B cell (primary cell): ENCODE measurements at regions not wholly inside any gene's neighbourhood (a gene's known extent, or its start where the extent isn't known, plus 50 kb on each side); places are given as distances from the start of the nearest gene placed in this dataset.

Experiments used
- ATAC-seq: fragments of 200-7000 bp; cut with Tn5 transposase; one replicate; pipeline ENCODE4 v1.10.0; 2021; ENCODE audit warnings: low read depth, mild to moderate bottlenecking, moderate number of reproducible peaks, moderate library complexity
- CTCF ChIA-PET: fragments of 350-600 bp; sonication (Branson Sonifier 250); formaldehyde crosslinking; loops from one replicate; lab custom pipeline; 2021; ENCODE audit warnings: antibody characterized with exemption, inconsistent platforms; lab: Charles Lee
- POLR2A ChIA-PET: fragments of 350-600 bp; sonication (Branson Sonifier 250); formaldehyde crosslinking; loops from one replicate; lab custom pipeline; 2021; ENCODE audit warnings: antibody characterized with exemption; lab: Charles Lee
- DNase-seq: peaks from one replicate; pipeline ENCODE4 v3.0.0; 2013
- H2AFZ ChIP-seq: 2 replicates; pipeline ENCODE4 v1.6.1; 2012; ENCODE audit warnings: mild to moderate bottlenecking, low read depth, low read length; ENCODE audit not compliant: insufficient read depth, poor library complexity, severe bottlenecking
- H3K27ac ChIP-seq, 2 donors: 1 replicate in 1 of 2; 2 replicates in 1 of 2; pipeline ENCODE4 v1.5.1; 2012 to 2013; ENCODE audit warnings: low read length in 2 of 2, mild to moderate bottlenecking in 2 of 2, moderate library complexity in 1 of 2
- H3K27me3 ChIP-seq, 4 experiments: fragments of 200-600 bp in 1 of 4; sonication (generic) in 1 of 4; replicated peaks in 1 of 4; 1 replicate in 2 of 4; 2 replicates in 2 of 4; pipeline versions ENCODE4 v1.6.1 to v1.7.0; 2013 to 2016; ENCODE audit warnings: low read length in 3 of 4, mild to moderate bottlenecking in 2 of 4, mixed read lengths in 1 of 4, moderate library complexity in 1 of 4; ENCODE audit not compliant: insufficient read depth in 4 of 4, control insufficient read depth in 3 of 4; ENCODE audit errors: control extremely low read depth in 1 of 4
- H3K36me3 ChIP-seq, 2 experiments: replicated peaks in 1 of 2; 1 replicate in 1 of 2; 2 replicates in 1 of 2; pipeline versions ENCODE4 v1.6.1 to v1.7.1; 2013; ENCODE audit warnings: low read length in 1 of 2; ENCODE audit not compliant: insufficient read depth in 2 of 2, control insufficient read depth in 1 of 2; ENCODE audit errors: control extremely low read depth in 1 of 2, extremely low read depth in 1 of 2
- H3K4me1 ChIP-seq, 2 donors: fragments of 200-600 bp in 1 of 2; sonication (generic) in 1 of 2; 1 replicate in 1 of 2; 2 replicates in 1 of 2; pipeline versions ENCODE4 v1.5.1 to v1.6.1; 2013 to 2017; ENCODE audit warnings: low read length in 2 of 2; ENCODE audit not compliant: control insufficient read depth in 2 of 2, insufficient read depth in 2 of 2
- H3K4me2 ChIP-seq: replicated peaks from 2 replicates; pipeline ENCODE3; 2012; ENCODE audit warnings: mild to moderate bottlenecking, low read depth, low read length; ENCODE audit not compliant: poor library complexity, severe bottlenecking
- H3K4me3 ChIP-seq, 5 experiments: fragments of 200-600 bp in 1 of 5; sonication (generic) in 1 of 5; 1 replicate in 3 of 5; 2 replicates in 2 of 5; pipeline versions ENCODE4 v1.5.1 to v1.7.0; 2011 to 2016; ENCODE audit warnings: low read length in 4 of 5, mild to moderate bottlenecking in 4 of 5, low read depth in 2 of 5, control low read depth in 1 of 5, moderate library complexity in 1 of 5; ENCODE audit not compliant: insufficient read depth in 1 of 5; ENCODE audit errors: control extremely low read depth in 1 of 5, extremely low read depth in 1 of 5
- H3K79me2 ChIP-seq: fragments of 200-600 bp; sonication (generic); one replicate; pipeline ENCODE4 v1.6.0; 2016; ENCODE audit warnings: low read length; ENCODE audit not compliant: control insufficient read depth, insufficient read depth
- H3K9ac ChIP-seq: fragments of 200-600 bp; sonication (generic); 2 replicates; pipeline ENCODE4 v1.6.1; 2017; ENCODE audit warnings: mild to moderate bottlenecking, low read length, moderate library complexity
- H3K9me3 ChIP-seq, 3 donors: one replicate each; pipeline versions ENCODE4 v1.6.1 to v1.7.1; 2013; ENCODE audit warnings: low read length in 2 of 3; ENCODE audit not compliant: control insufficient read depth in 2 of 3, insufficient read depth in 1 of 3; ENCODE audit errors: control extremely low read depth in 1 of 3
- H4K20me1 ChIP-seq: 2 replicates; pipeline ENCODE4 v1.6.0; 2012; ENCODE audit warnings: mild to moderate bottlenecking, low read length; ENCODE audit not compliant: insufficient read depth, control insufficient read depth, poor library complexity, severe bottlenecking
- H3K27ac Mint-ChIP-seq: one replicate; pipeline ENCODE4 v1.8.0; 2021; ENCODE audit warnings: mixed read lengths
- H3K27me3 Mint-ChIP-seq: one replicate; pipeline ENCODE4 v1.8.0; 2021; ENCODE audit warnings: mixed read lengths
- H3K4me1 Mint-ChIP-seq: one replicate; pipeline ENCODE4 v1.8.0; 2021; ENCODE audit warnings: mixed read lengths
- H3K4me3 Mint-ChIP-seq: one replicate; pipeline ENCODE4 v1.8.0; 2021; ENCODE audit warnings: mixed read lengths
- H3K9me3 Mint-ChIP-seq: one replicate; pipeline ENCODE4 v1.8.0; 2022; ENCODE audit warnings: mixed read lengths; ENCODE audit not compliant: insufficient read depth
- CTCF ChIP-seq: fragments of 200-600 bp; IDR thresholded peaks from one replicate; pipeline ENCODE4 v1.8.0; 2022; ENCODE audit warnings: antibody characterized with exemption, mild to moderate bottlenecking
- EZH2 ChIP-seq: IDR thresholded peaks from 2 replicates; pipeline ENCODE4 v1.6.1; 2012; ENCODE audit warnings: borderline replicate concordance, low read depth, mild to moderate bottlenecking, moderate library complexity, low read length; ENCODE audit not compliant: insufficient read depth, poor library complexity, severe bottlenecking
- whole genome bisulfite sequencing: methylation state at CpG from one replicate; pipeline ENCODE4 v1.1.5; 2013; ENCODE audit warnings: missing lambda C conversion rate; ENCODE audit not compliant: insufficient coverage; 5-methylcytosine and 5-hydroxymethylcytosine counted together
- intact Hi-C: fragments of 100-400 bp; cut with micrococcal nuclease; formaldehyde crosslinking; loops from one replicate; pipeline ENCODE4 v1.10.0; 2022

DNA sequence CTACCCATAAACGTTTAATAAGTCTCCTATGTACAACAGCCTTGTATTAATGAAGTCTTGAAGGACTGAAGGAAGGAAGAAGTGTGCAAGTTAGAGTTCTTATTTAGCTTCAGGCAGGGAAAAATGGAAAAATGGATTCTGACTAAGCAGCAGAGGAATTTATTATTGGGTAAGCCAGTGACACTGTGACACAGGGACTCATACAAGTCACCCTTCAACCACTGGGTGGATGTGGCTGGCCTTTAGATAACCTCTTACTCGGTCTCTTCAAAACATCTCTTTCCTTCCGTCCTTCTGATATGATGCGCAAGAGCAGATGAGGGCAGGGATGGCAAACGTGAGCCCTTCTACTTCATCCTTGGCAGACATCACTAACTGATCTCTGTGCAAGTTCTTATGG lies 145.6 kb downstream of the DHX35 start:
- H3K27ac Mint-ChIP-seq = no peak overlapping the region
- Histone ChIP-seq H2AFZ (no peak overlapping the region), H4K20me1 (no peaks in the 10 kb centered on the region), H3K36me3 (no peaks in the 10 kb centered on the region), H3K4me2 (no peak overlapping the region), H3K9me3 (peaks cover 0 to 5% (median 0%) of the 10 kb centered on the region in 3 donors), H3K79me2 (no peaks in the 10 kb centered on the region), H3K9ac (no peak overlapping the region), H3K27ac (no peak overlapping the region), H3K27me3 (peaks cover 0 to 27% (median 6%) of the 10 kb centered on the region in 4 experiments), H3K4me1 (no peaks in the 10 kb centered on the region), H3K4me3 (no peak overlapping the region)
- no peak for TF ChIP-seq CTCF
- no peak for TF ChIP-seq EZH2
- DNase-seq (no peak), ATAC-seq (no peak)
- H3K9me3 Mint-ChIP-seq = peaks cover 6% of the 10 kb centered on the region
- no peak overlapping the region for H3K4me3 Mint-ChIP-seq
- 95% methylated on average over 4 of the region's 5 CpGs for WGBS
- ChIA-PET POLR2A (no interaction called here), CTCF (interaction anchor here (1.0 kb wide), 1 partner anchor 58 kb away, joined by 3 read pairs; no protein-coding TSS in a partner anchor)
- peaks cover 59% of the 10 kb centered on the region for H3K27me3 Mint-ChIP-seq
- intact Hi-C loops = no loop called here
- H3K4me1 Mint-ChIP-seq = no peaks in the 10 kb centered on the region

DNA sequence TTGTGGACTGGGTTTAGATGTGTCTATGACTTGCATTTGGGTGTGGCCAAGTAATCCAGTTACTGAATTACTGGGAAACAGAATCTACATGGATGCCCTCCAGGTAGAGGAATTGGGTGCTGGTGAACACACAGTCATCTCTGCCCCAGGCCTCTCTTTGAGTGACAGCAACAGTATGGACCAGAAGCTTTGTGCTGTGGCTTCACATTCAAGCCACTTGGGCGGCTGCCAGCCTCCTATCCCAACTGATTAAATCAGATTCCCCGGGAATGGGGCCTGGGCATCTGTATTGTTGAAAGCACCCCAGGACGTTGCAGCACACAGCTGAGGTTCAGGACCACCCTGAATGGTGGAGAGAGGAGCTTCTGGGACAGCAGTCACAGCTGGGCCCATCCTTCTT lies 144.6 kb downstream of the DHX35 start:
- TF ChIP-seq CTCF (no peak), EZH2 (no peak)
- POLR2A ChIA-PET = no interaction called here
- Histone ChIP-seq H4K20me1 (no peaks in the 10 kb centered on the region), H3K4me1 (no peaks in the 10 kb centered on the region), H2AFZ (no peak overlapping the region), H3K9ac (no peak overlapping the region), H3K79me2 (no peaks in the 10 kb centered on the region), H3K36me3 (no peaks in the 10 kb centered on the region), H3K4me2 (no peak overlapping the region), H3K27me3 (peaks cover 0 to 18% (median 6%) of the 10 kb centered on the region in 4 experiments), H3K9me3 (peaks cover 0 to 5% (median 0%) of the 10 kb centered on the region in 3 donors), H3K27ac (no peak overlapping the region), H3K4me3 (no peak overlapping the region)
- peaks cover 6% of the 10 kb centered on the region for H3K9me3 Mint-ChIP-seq
- H3K4me1 Mint-ChIP-seq = no peaks in the 10 kb centered on the region
- intact Hi-C loops = no loop called here
- DNase-seq (no peak), ATAC-seq (no peak)
- H3K27me3 Mint-ChIP-seq = peaks cover 61% of the 10 kb centered on the region
- WGBS = 60% methylated on average over 1 of the region's 3 CpGs
- no peak overlapping the region for H3K4me3 Mint-ChIP-seq
- H3K27ac Mint-ChIP-seq = no peak overlapping the region
- CTCF ChIA-PET = no interaction called here
